ENCODE measurements at regions not wholly inside any gene's neighbourhood (a gene's known extent, or its start where the extent isn't known, plus 50 kb on each side); places are given as distances from the start of the nearest gene placed in this dataset.

DNA sequence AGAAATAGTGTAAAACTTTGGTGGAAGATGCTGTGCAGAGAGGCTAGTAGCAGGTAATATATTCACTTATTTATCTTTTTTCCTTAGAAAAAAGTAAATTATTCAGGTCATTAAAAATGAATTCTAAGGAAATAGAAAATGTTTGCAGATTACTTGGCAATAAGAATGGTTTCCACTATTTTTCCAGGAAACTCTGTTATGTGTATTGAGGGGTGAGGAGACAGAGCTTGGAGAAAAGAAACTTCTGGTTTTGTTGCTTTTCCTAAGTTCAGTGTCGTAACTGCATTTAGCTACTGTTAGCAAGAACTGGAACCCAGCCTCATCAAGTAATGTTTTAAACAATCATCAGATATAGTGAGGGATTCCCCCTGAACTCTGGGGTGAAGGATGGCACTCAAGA, 79.2 kb upstream of the SMLR1 start:
- no peak overlapping the region for H3K4me3 Mint-ChIP-seq (ENCODE audit: low read depth, unreplicated experiment)
- DNase-seq: no peak
- no TSS peak for BruUV-seq (replicated peaks)
- no peaks in the 10 kb centered on the region for H3K4me1 Mint-ChIP-seq (ENCODE audit: low read depth, unreplicated experiment)
- TF ChIP-seq, protein P1, sequence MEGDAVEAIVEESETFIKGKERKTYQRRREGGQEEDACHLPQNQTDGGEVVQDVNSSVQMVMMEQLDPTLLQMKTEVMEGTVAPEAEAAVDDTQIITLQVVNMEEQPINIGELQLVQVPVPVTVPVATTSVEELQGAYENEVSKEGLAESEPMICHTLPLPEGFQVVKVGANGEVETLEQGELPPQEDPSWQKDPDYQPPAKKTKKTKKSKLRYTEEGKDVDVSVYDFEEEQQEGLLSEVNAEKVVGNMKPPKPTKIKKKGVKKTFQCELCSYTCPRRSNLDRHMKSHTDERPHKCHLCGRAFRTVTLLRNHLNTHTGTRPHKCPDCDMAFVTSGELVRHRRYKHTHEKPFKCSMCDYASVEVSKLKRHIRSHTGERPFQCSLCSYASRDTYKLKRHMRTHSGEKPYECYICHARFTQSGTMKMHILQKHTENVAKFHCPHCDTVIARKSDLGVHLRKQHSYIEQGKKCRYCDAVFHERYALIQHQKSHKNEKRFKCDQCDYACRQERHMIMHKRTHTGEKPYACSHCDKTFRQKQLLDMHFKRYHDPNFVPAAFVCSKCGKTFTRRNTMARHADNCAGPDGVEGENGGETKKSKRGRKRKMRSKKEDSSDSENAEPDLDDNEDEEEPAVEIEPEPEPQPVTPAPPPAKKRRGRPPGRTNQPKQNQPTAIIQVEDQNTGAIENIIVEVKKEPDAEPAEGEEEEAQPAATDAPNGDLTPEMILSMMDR (IDR thresholded peaks at IDR 0.05; ENCODE audit: unreplicated experiment): no peak
- intact Hi-C loops (cut with micrococcal nuclease; ENCODE audit: unreplicated experiment): no loop called here
- H3K36me3 Mint-ChIP-seq (ENCODE audit: insufficient read depth, unreplicated experiment): no peaks in the 10 kb centered on the region
- CTCF ChIA-PET: no interaction called here
- no peak overlapping the region for H3K27ac Mint-ChIP-seq (ENCODE audit: unreplicated experiment)
- no peaks in the 10 kb centered on the region for H3K27me3 Mint-ChIP-seq (ENCODE audit: unreplicated experiment)
- H3K9me3 Mint-ChIP-seq (ENCODE audit: low read depth, unreplicated experiment): no peaks in the 10 kb centered on the region

DNA sequence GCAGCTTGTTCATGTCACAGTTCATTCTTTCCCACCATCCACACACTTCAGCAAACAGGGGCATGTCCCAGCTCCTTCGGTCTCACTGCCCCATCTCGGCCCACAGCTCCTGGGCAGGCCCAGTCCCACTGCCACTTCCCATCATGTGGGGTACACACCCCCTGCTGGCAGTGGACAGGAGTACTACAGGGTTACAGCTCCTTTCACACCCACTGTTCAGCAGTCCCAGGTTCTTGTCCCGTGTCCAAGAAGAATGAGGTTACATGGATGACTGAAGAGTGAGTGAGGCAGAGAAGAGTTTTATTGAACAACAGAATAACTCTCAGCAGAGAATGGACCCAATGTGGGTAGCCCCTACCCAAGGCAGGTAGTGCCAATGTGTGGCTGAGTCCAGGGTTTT, 77.8 kb upstream of the SMLR1 start:
- Mint-ChIP-seq H3K27me3 (ENCODE audit: unreplicated experiment) (no peaks in the 10 kb centered on the region), H3K4me1 (ENCODE audit: low read depth, unreplicated experiment) (no peaks in the 10 kb centered on the region), H3K27ac (ENCODE audit: unreplicated experiment) (no peak overlapping the region), H3K9me3 (ENCODE audit: low read depth, unreplicated experiment) (no peaks in the 10 kb centered on the region), H3K36me3 (ENCODE audit: insufficient read depth, unreplicated experiment) (no peaks in the 10 kb centered on the region), H3K4me3 (ENCODE audit: low read depth, unreplicated experiment) (no peak overlapping the region)
- no TSS peak for BruUV-seq (replicated peaks)
- TF ChIP-seq, protein P1 (IDR thresholded peaks at IDR 0.05; ENCODE audit: unreplicated experiment): no peak
- intact Hi-C loops (cut with micrococcal nuclease; ENCODE audit: unreplicated experiment): no loop called here
- DNase-seq: no peak
- CTCF ChIA-PET: no interaction called here

DNA sequence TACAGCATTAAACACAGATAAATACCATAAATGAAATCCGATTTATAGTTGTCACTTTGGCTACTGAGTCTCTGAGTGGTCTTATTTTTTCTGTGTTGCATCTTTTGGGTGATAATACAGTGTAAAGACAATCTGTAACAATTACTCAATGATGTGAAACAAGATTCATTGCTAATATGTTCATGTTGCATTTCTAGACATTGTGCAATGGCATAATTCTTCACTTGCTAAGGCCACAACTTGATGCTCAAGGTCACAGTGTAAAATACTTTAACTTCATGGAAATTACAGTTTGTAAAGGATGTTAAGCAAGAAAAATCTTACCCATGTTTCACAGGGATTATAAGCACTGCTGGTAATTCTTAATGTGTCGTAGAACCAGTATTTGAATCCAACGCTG, 74.9 kb upstream of the SMLR1 start:
- no peak for DNase-seq
- H3K27ac Mint-ChIP-seq (ENCODE audit: unreplicated experiment): no peak overlapping the region
- H3K4me1 Mint-ChIP-seq (ENCODE audit: low read depth, unreplicated experiment): no peaks in the 10 kb centered on the region
- H3K36me3 Mint-ChIP-seq (ENCODE audit: insufficient read depth, unreplicated experiment): no peaks in the 10 kb centered on the region
- intact Hi-C loops (cut with micrococcal nuclease; ENCODE audit: unreplicated experiment): no loop called here
- TF ChIP-seq, protein P1 (IDR thresholded peaks at IDR 0.05; ENCODE audit: unreplicated experiment): no peak
- CTCF ChIA-PET: interaction anchor here (0.6 kb wide), 1 partner anchor 10 kb away, joined by 3 read pairs; no protein-coding TSS in a partner anchor
- no peaks in the 10 kb centered on the region for H3K9me3 Mint-ChIP-seq (ENCODE audit: low read depth, unreplicated experiment)
- H3K27me3 Mint-ChIP-seq (ENCODE audit: unreplicated experiment): no peaks in the 10 kb centered on the region
- H3K4me3 Mint-ChIP-seq (ENCODE audit: low read depth, unreplicated experiment): no peak overlapping the region
- BruUV-seq (replicated peaks): no TSS peak

DNA sequence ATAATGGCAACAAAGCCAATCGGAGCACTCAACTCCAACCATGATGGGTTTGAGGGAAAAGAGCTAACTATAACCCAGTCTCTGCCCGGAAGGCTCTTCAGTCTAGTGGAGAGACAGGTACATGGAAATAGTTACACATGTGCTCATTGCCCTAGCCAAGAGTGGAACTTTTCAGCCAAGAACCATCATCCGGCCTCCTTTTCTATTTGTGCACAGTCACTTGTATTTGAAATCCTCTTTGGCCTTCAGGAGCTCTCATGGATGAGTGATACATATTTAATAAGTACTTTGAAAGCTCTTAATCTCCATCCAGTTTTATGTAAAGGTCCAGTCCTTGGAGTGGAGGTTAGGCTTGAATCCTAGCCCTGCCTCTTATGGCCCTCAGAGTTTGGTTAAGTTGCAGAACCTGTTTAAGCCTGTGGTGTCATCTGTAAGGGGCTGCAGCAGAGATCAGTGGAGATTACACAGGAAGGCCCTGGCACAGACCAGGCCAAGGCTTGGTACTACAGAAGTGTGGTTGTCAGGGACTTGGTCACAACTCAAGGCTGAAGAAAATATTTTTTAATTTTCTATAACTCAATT, 72.3 kb upstream of the SMLR1 start:
- intact Hi-C loops (cut with micrococcal nuclease; ENCODE audit: unreplicated experiment): no loop called here

More for the DNA sequence above, 72.3 kb upstream of the SMLR1 start:
- Mint-ChIP-seq H3K4me3 (ENCODE audit: low read depth, unreplicated experiment) (no peak overlapping the region), H3K9me3 (ENCODE audit: low read depth, unreplicated experiment) (no peaks in the 10 kb centered on the region), H3K36me3 (ENCODE audit: insufficient read depth, unreplicated experiment) (no peaks in the 10 kb centered on the region), H3K27me3 (ENCODE audit: unreplicated experiment) (no peaks in the 10 kb centered on the region), H3K4me1 (ENCODE audit: low read depth, unreplicated experiment) (no peaks in the 10 kb centered on the region), H3K27ac (ENCODE audit: unreplicated experiment) (no peak overlapping the region)
- CTCF ChIA-PET: interaction anchor here (0.6 to 0.7 kb wide), 2 partner anchors 360 to 711 kb away, joined by 3 to 5 read pairs; no protein-coding TSS in a partner anchor
- no peak for DNase-seq
- no TSS peak for BruUV-seq (replicated peaks)
- TF ChIP-seq, protein P1 (IDR thresholded peaks at IDR 0.05; ENCODE audit: unreplicated experiment): no peak

All from Calu3 (cell line).